ENCODE measurements at regions not wholly inside any gene's neighbourhood (a gene's known extent, or its start where the extent isn't known, plus 50 kb on each side); places are given as distances from the start of the nearest gene placed in this dataset.
"Not testable (repeated sequence)": the region's sequence is repeated elsewhere in the genome, so short reads cannot be mapped to it uniquely, and the experiment has no call there.

- no peak overlapping the region for H3K4me3 ChIP-seq (ENCODE audit: low read depth in 2 of 2, low read length in 1 of 2)
- H3K9me2 ChIP-seq = no peaks in the 10 kb centered on the region
- no peak overlapping the region for H3K27ac ChIP-seq (ENCODE audit: low read depth in 2 of 2, low read length in 1 of 2)
- H3K4me2 ChIP-seq = no peak overlapping the region
- ChIA-PET CTCF (no interaction called here), POLR2A (no interaction called here)
- 0 out of 2 replicates have a peak, but pooled peaks cover 4% of the 10 kb centered on the region for H3K9me3 ChIP-seq
- H3F3A ChIP-seq (replicated peaks; ENCODE audit: insufficient read depth) = no peaks in the 10 kb centered on the region
- no peak for DNase-seq
- no peak overlapping the region for H3K9ac ChIP-seq
- H4K20me1 ChIP-seq (ENCODE audit: insufficient read depth) = no peaks in the 10 kb centered on the region
- TF ChIP-seq MAX (IDR thresholded peaks at IDR 0.05; ENCODE audit: low read depth) (no peak), CHD2 (IDR thresholded peaks at IDR 0.05; ENCODE audit: low read length, partially characterized antibody) (no peak), RCOR1 (IDR thresholded peaks at IDR 0.05; ENCODE audit: low read length) (no peak), FOSL2 (IDR thresholded peaks at IDR 0.05; ENCODE audit: borderline replicate concordance, low read depth) (no peak), REST (IDR thresholded peaks at IDR 0.05; ENCODE audit: low read depth, low read length) (no peak), USF1 (IDR thresholded peaks at IDR 0.05; ENCODE audit: borderline replicate concordance, low read depth) (no peak), EZH2phosphoT487 (IDR thresholded peaks at IDR 0.05; ENCODE audit: borderline replicate concordance, low read depth) (no peak), IRF3 (IDR thresholded peaks at IDR 0.05; ENCODE audit: low read depth, low read length) (no peak), YY1 (IDR thresholded peaks at IDR 0.05; ENCODE audit: low read depth) (no peak)
- TF ChIP-seq, protein P1, sequence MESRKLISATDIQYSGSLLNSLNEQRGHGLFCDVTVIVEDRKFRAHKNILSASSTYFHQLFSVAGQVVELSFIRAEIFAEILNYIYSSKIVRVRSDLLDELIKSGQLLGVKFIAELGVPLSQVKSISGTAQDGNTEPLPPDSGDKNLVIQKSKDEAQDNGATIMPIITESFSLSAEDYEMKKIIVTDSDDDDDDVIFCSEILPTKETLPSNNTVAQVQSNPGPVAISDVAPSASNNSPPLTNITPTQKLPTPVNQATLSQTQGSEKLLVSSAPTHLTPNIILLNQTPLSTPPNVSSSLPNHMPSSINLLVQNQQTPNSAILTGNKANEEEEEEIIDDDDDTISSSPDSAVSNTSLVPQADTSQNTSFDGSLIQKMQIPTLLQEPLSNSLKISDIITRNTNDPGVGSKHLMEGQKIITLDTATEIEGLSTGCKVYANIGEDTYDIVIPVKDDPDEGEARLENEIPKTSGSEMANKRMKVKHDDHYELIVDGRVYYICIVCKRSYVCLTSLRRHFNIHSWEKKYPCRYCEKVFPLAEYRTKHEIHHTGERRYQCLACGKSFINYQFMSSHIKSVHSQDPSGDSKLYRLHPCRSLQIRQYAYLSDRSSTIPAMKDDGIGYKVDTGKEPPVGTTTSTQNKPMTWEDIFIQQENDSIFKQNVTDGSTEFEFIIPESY (IDR thresholded peaks at IDR 0.05; ENCODE audit: borderline replicate concordance, low read depth) = no peak
- TF ChIP-seq, protein P2, sequence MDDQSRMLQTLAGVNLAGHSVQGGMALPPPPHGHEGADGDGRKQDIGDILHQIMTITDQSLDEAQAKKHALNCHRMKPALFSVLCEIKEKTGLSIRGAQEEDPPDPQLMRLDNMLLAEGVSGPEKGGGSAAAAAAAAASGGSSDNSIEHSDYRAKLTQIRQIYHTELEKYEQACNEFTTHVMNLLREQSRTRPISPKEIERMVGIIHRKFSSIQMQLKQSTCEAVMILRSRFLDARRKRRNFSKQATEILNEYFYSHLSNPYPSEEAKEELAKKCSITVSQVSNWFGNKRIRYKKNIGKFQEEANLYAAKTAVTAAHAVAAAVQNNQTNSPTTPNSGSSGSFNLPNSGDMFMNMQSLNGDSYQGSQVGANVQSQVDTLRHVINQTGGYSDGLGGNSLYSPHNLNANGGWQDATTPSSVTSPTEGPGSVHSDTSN (IDR thresholded peaks at IDR 0.05) = no peak
- no peaks in the 10 kb centered on the region for H3K79me2 ChIP-seq (ENCODE audit: insufficient read depth)
- H3K36me3 ChIP-seq (replicated peaks in 1 of 2; ENCODE audit: control insufficient read depth in 1 of 2, insufficient read depth in 2 of 2, low read length in 1 of 2) = no peaks in the 10 kb centered on the region
- no peak overlapping the region for H2AFZ ChIP-seq (ENCODE audit: low read depth)
- 6% methylated on average over 2 of the region's 2 CpGs for WGBS (ENCODE audit: low lambda C conversion rate)
- no peaks in the 10 kb centered on the region for H3K4me1 ChIP-seq (ENCODE audit: control insufficient read depth in 1 of 2, insufficient read depth in 2 of 2, low read depth in 1 of 2, low read length in 1 of 2)
- no peaks in the 10 kb centered on the region for H3K27me3 ChIP-seq (ENCODE audit: insufficient read depth)
Measured at GRCh38 chr5:52300703-52301372, 486.9 kb upstream of the ITGA1 start.

GRCh38 chr5:52304816-52305215, 482.9 kb upstream of the ITGA1 start:
- H3F3A ChIP-seq (replicated peaks; ENCODE audit: insufficient read depth); H3K9me2 ChIP-seq; H3K36me3 ChIP-seq (replicated peaks in 1 of 2; ENCODE audit: control insufficient read depth in 1 of 2, insufficient read depth in 2 of 2, low read length in 1 of 2); H3K4me2 ChIP-seq; H3K9me3 ChIP-seq; H3K27me3 ChIP-seq (ENCODE audit: insufficient read depth); H2AFZ ChIP-seq (ENCODE audit: low read depth); POLR2A ChIA-PET; H3K27ac ChIP-seq (ENCODE audit: low read depth in 2 of 2, low read length in 1 of 2); H3K79me2 ChIP-seq (ENCODE audit: insufficient read depth); CTCF ChIA-PET; H3K4me3 ChIP-seq (ENCODE audit: low read depth in 2 of 2, low read length in 1 of 2); H3K9ac ChIP-seq; H4K20me1 ChIP-seq (ENCODE audit: insufficient read depth); DNase-seq; H3K4me1 ChIP-seq (ENCODE audit: control insufficient read depth in 1 of 2, insufficient read depth in 2 of 2, low read depth in 1 of 2, low read length in 1 of 2): not testable (repeated sequence)
- WGBS (ENCODE audit: low lambda C conversion rate) = 13% methylated on average over 9 of the region's 9 CpGs
